Psoas muscle (tissue), 7 donors: ENCODE measurements at regions not wholly inside any gene's neighbourhood (a gene's known extent, or its start where the extent isn't known, plus 50 kb on each side); places are given as distances from the start of the nearest gene placed in this dataset.

Experiments
- ATAC-seq, 4 donors: fragments of 200-7000 bp; cut with Tn5 transposase; one replicate each; pipeline ENCODE4 v1.9.1; 2020; ENCODE audit warnings: moderate library complexity in 3 of 4, mild to moderate bottlenecking in 2 of 4
- DNase-seq, 2 donors: peaks; one replicate each; pipeline ENCODE4 v3.0.0-alpha.2; 2020
- H3K27ac ChIP-seq: fragments of 200-600 bp; one replicate; pipeline ENCODE4 v1.8.0; 2022
- H3K27me3 ChIP-seq, 3 donors: fragments of 200-600 bp in 1 of 3; one replicate each; pipeline versions ENCODE4 v1.6.1 to v1.8.0; 2013 to 2022; ENCODE audit warnings: low read length in 2 of 3, mild to moderate bottlenecking in 2 of 3, moderate library complexity in 1 of 3; ENCODE audit not compliant: insufficient read depth in 3 of 3
- H3K36me3 ChIP-seq, 2 donors: fragments of 200-600 bp in 1 of 2; one replicate each; pipeline versions ENCODE4 v1.6.1 to v1.8.0; 2013 to 2022; ENCODE audit warnings: low read depth in 1 of 2, mild to moderate bottlenecking in 1 of 2, moderate library complexity in 1 of 2; ENCODE audit not compliant: insufficient read depth in 1 of 2
- H3K4me1 ChIP-seq: fragments of 200-600 bp; one replicate; pipeline ENCODE4 v1.8.0; 2022
- H3K4me3 ChIP-seq: fragments of 200-600 bp; one replicate; pipeline ENCODE4 v1.8.0; 2022; ENCODE audit warnings: mild to moderate bottlenecking
- H3K9me3 ChIP-seq: fragments of 200-600 bp; one replicate; pipeline ENCODE4 v1.8.0; 2022
- WGBS, 3 donors: extraction: QIAGEN DNeasy Blood & Tissue Kit; methylation state at CpG; one replicate each; pipeline versions ENCODE4 v1.1.6 to v1.1.7; 2013; 5-methylcytosine and 5-hydroxymethylcytosine counted together
- intact Hi-C, 2 donors: fragments of 100-400 bp; cut with DNase I; formaldehyde crosslinking; loops; one replicate each; pipeline versions ENCODE4 v1.11.0 to v1.14.2; 2022
- TF ChIP-seq, protein P1 (sequence below): fragments of 200-600 bp; IDR thresholded peaks from one replicate; pipeline ENCODE4 v1.8.0; 2022; ENCODE audit warnings: antibody characterized with exemption
- donor health status: healthy with polysubstance abuse.
- donor health status: DM: no; HTN: no; CAD: no; lungs with moderate emphysema.
- donor health status: Bipolar disorder and iron deficiency.
- donor health status: healthy.
- donor health status: DM: yes; HTN: yes; CAD: no.
- donor health status: DM: no; HTN: no; CAD: no.
- donor health status: DM: yes; HTN: yes; CAD: no.

GRCh38 chr6:120947111-120947510 is 387.2 kb downstream of the TBC1D32 start:
- H3K9me3 ChIP-seq: no peaks in the 10 kb centered on the region
- no peaks in the 10 kb centered on the region for H3K27me3 ChIP-seq
- no peaks in the 10 kb centered on the region for H3K36me3 ChIP-seq
- TF ChIP-seq, protein P1, sequence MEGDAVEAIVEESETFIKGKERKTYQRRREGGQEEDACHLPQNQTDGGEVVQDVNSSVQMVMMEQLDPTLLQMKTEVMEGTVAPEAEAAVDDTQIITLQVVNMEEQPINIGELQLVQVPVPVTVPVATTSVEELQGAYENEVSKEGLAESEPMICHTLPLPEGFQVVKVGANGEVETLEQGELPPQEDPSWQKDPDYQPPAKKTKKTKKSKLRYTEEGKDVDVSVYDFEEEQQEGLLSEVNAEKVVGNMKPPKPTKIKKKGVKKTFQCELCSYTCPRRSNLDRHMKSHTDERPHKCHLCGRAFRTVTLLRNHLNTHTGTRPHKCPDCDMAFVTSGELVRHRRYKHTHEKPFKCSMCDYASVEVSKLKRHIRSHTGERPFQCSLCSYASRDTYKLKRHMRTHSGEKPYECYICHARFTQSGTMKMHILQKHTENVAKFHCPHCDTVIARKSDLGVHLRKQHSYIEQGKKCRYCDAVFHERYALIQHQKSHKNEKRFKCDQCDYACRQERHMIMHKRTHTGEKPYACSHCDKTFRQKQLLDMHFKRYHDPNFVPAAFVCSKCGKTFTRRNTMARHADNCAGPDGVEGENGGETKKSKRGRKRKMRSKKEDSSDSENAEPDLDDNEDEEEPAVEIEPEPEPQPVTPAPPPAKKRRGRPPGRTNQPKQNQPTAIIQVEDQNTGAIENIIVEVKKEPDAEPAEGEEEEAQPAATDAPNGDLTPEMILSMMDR: no peak
- intact Hi-C loops: no loop called here
- H3K27ac ChIP-seq: no peak overlapping the region
- DNase-seq (no peak), ATAC-seq (no peak)
- no peaks in the 10 kb centered on the region for H3K4me1 ChIP-seq
- 0% methylated on average over 1 of the region's 1 CpG for WGBS, 3 donors
- H3K4me3 ChIP-seq: no peak overlapping the region

DNA sequence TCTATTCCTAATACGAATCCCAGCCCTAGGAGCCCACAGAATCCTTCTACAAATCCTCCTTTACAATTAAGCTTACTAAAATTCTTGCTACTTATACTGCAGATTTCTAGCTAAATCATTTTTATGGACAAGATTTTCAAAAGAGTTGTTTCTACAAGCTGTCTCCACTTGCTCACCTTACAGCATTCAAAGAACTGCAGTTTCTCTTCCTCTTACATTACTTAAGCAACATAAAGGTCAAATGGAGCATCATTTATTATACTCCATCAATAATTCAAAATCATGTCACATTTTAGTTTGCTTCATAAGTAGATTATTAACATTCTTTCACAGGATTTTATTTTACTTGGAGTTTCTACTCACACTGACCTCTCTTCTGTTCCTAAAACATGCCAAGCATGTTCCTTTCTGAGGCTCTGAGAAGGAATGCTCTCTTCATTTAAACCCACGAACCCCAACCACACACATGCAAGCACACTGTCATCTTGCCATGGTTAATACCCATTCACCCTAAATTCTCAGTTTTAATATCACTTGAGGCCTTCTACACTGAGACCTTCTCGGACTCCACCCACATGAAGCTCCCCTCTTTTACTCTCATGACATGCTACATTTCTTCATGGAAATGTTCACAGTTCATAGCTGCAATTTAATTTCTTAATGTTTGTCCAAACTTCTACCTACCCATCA is 388.2 kb downstream of the TBC1D32 start:
- ATAC-seq: no peak
- intact Hi-C loops: no loop called here
- no peak for DNase-seq
- no peaks in the 10 kb centered on the region for H3K36me3 ChIP-seq
- no peak overlapping the region for H3K27ac ChIP-seq
- no peaks in the 10 kb centered on the region for H3K9me3 ChIP-seq
- H3K4me1 ChIP-seq: no peaks in the 10 kb centered on the region
- no peaks in the 10 kb centered on the region for H3K27me3 ChIP-seq
- TF ChIP-seq, protein P1: no peak
- 59 to 72% (median 67%) methylated on average over 3 of the region's 3 CpGs for WGBS, 3 donors
- H3K4me3 ChIP-seq: no peak overlapping the region

- no peak overlapping the region for H3K4me3 ChIP-seq
- TF ChIP-seq, protein P1: no peak
- WGBS, 3 donors: 72 to 85% (median 82%) methylated on average over 3 of the region's 3 CpGs
- ATAC-seq (no peak), DNase-seq (no peak)
- no peaks in the 10 kb centered on the region for H3K9me3 ChIP-seq
- H3K36me3 ChIP-seq: no peaks in the 10 kb centered on the region
- H3K27me3 ChIP-seq: no peaks in the 10 kb centered on the region
- H3K4me1 ChIP-seq: no peaks in the 10 kb centered on the region
- intact Hi-C loops: no loop called here
- H3K27ac ChIP-seq: no peak overlapping the region
These were observed 395.3 kb downstream of the TBC1D32 start for GRCh38 chr6:120938876-120939472.

DNA sequence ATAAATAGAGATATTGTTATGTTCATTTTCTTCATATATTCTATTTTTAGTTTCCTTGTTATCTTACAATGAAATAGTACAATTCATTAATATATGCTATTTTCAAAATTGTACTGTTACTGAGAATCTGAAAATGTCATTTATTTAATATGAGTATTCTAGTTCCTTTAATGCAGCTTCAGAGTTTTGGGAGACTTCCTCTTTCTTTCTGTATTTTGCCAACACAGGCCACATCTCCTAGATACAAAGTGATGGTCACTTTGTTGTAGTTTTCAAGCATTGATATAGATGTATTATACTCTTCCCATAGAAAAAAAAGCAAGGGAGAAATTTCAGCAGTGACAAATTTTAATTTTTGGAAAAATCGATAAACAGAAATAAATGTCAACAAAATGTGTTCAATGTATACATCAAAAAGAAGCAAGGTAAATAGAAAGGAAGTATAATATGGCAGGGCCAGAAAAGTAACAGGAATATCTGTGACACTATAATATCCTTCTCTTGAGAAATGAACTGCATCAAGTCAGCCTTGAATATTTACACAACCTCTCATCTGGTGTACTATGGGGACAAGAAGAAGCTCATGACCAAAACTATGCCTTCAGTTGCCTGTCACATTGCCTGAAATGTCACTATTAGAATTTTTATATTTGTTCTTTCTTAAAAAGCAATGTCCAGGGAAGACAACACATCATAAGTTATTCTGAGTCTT is 396.0 kb downstream of the TBC1D32 start:
- Histone ChIP-seq H3K4me1 (no peaks in the 10 kb centered on the region), H3K36me3 (no peaks in the 10 kb centered on the region), H3K9me3 (no peaks in the 10 kb centered on the region), H3K27me3 (no peaks in the 10 kb centered on the region), H3K27ac (no peak overlapping the region), H3K4me3 (no peak overlapping the region)
- ATAC-seq (no peak), DNase-seq (no peak)
- intact Hi-C loops: no loop called here
- WGBS, 3 donors: 94 to 98% (median 97%) methylated on average over 1 of the region's 1 CpG
- TF ChIP-seq, protein P1: no peak
